GM19328 (cell line): ENCODE measurements at regions not wholly inside any gene's neighbourhood (a gene's known extent, or its start where the extent isn't known, plus 50 kb on each side); places are given as distances from the start of the nearest gene placed in this dataset.

ENCODE experiments used
- ATAC-seq: cut with Tn5 transposase; IDR thresholded peaks from one replicate; pipeline ENCODE4 v1.9.1; 2021; ENCODE audit warnings: mild to moderate bottlenecking, moderate library complexity; ENCODE audit not compliant: unreplicated experiment

DNA sequence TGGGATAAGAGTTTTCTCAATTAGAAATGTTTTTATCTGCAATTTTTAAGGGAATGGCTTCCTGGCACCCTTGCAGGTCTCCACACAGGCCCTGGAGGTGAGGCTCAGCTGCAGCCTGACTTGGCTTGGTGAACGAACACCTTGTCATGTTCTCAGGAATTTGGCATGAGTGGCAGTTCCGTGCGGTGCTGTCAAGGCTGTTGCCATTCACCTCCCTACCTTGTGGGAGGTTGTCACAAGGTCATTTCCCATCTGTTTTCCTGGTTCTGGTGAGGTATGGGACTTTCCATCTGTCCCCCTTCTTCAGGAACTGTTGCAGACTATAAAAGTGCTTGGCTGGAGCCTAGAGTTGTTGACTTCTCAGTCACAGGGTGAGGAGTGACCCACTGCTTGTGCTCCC lies 82.9 kb downstream of the ELOVL4 start:
- no peak for ATAC-seq

DNA sequence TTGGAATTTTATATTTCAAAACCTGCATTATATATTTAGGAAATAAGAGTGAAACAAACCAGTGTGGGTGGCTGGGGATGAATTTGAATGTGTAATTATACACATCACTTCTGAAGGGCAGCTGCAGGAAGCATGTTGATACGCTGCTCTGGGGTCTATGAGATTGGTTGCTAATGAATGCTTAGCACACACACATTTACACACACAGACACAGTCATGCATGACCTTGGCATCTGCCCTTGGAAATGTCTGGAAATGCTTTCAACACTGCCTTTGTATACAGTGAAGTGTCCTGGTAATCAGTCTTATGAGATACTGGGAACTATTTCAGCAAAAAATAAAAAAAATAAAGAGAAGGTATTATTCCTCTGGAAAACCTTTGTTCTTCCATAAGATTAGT lies 83.4 kb downstream of the ELOVL4 start:
- no peak for ATAC-seq

GRCh38 chr6:79863566-79863965 lies 83.8 kb downstream of the ELOVL4 start:
- ATAC-seq = no peak

- no peak for ATAC-seq
Observed at GRCh38 chr6:79862711-79863110, 84.6 kb downstream of the ELOVL4 start.

DNA sequence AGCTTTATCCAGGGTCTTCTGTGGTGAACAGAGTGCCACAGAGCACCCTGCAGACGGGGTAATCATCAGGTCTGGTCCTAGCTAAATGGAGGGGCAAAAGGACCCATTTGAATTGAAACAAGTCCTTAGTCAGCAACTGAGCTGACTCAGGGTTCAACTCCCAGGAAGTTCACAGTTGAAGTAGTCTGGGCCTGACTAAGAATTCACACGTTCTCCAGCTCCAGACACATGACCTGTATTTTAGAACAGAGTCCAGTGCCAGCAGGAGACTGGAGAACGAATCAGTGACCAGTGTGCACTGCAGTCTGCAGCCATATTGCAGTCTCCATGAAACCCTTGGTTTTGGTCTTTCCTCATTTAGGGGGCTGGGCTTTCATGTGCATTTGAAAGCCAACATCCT lies 85.2 kb downstream of the ELOVL4 start:
- no peak for ATAC-seq

DNA sequence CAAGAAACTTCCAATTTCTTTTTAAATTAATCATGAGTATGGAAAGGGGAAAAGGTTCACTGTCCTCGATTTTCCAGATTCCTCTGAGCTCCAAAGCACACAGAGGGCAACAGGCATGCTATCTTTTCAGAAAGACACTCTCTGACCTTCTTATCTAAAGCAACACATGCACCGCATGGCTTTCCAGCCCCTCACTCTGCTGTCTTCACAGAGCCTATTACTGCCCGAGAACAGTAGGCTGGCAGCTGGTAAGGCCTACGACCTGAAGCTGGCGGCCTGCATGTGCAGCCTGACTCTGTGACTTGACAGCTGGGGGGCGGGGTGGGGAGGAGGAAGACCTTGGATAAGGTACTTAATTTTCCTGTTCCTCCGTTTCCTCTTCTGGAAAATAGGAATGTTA lies 86.3 kb downstream of the ELOVL4 start:
- ATAC-seq = no peak

DNA sequence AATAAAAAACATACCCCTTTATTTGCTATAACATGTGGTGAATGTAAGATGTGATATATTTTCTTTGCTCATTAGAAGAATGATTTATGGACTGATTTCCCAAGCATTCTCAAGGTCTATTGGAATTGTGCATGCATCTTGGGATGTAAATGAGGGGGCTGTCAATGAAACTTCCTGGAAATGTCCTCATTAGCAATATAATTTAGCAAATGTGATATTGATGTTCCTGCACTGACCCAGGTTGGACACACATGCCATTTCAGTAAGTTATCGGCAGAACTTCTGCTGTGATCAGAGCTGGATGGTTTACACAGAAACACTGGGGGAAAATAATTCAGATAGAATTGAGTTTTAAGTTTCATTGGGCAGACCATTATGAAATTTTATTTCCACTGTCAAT lies 99.9 kb downstream of the ELOVL4 start:
- no peak for ATAC-seq

DNA sequence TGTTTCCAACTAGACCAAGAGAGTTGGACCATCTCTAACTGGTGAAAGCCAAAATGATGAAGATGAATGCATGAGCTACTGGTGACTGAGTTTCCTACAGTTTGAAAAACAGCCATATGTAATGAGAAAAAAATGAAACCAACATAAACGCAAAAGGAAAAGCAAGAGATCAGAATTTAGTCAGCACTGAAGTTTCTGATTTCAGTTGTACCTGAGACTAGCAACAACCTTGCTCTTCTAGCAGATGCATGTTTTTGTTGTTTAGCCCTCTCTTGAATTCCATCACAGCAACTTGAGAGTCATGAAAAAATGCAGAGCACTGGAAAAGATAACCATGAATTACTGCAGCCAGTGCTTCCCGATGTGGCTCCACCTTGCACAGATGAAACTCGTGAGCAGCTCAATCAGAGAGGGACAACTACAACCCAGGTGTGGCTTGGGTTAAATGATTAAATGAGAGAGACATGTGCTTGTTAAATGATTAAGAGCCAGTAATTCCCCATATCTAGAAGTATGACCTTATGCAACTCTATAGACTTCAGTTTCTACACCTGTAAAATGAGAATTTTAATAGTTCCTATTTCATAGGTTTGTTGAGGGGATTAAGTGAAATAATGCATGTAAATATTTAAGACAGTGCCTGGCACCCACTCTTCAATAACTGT lies 104.8 kb downstream of the ELOVL4 start:
- ATAC-seq = no peak

DNA sequence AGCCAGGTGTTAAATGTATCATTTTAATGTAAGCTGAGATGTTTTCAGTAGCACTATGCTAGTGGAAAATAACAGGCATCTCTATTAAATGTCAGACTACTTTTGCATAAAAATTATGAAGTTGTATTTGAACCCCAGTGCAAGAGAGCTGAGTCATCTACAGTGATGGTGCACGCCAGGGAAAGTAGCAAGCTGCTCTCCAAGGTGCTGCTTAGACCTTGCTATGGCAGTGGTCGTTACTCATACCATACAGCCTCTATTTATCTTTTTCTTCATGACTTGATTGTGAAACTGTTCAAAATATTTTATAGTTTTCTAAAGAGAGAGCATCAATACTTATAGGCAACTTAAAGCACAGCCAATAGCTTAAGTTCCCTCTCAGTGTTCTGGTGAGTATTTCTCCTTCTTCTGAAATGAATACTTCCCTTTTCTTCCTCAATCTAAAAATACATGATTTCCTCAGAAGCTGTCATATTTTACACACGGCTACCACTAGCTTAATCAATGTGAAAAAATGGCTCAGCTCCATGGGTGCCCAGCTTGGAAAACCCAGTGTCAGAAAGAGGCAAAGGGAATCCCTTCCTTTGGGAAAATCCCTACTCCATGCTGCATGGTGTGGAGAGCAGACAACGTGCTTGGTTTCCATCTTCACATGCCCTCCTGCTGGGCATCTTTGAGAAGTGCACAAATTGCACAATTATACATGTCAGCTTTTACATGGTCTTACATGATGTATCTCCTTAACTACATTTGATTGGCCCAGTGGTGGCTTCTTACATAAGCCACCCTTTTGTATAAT lies 105.6 kb downstream of the ELOVL4 start:
- no peak for ATAC-seq

GRCh38 chr6:79838851-79839250 lies 108.5 kb downstream of the ELOVL4 start:
- ATAC-seq = no peak

DNA sequence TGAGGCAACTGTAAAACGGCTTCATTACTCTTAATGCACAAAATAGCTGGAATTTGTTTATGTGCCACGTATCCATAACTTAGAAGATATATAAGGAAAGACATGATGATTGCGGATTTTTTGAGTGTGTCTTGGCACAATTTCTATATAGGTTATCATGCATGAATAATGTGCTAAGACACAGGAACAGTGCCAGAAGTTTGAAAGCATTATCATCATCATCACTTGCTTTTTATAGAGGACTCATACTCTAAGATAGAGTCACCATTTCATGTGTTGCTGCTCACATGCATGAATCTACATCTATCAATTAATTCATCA lies 113.4 kb downstream of the ELOVL4 start:
- ATAC-seq = no peak

DNA sequence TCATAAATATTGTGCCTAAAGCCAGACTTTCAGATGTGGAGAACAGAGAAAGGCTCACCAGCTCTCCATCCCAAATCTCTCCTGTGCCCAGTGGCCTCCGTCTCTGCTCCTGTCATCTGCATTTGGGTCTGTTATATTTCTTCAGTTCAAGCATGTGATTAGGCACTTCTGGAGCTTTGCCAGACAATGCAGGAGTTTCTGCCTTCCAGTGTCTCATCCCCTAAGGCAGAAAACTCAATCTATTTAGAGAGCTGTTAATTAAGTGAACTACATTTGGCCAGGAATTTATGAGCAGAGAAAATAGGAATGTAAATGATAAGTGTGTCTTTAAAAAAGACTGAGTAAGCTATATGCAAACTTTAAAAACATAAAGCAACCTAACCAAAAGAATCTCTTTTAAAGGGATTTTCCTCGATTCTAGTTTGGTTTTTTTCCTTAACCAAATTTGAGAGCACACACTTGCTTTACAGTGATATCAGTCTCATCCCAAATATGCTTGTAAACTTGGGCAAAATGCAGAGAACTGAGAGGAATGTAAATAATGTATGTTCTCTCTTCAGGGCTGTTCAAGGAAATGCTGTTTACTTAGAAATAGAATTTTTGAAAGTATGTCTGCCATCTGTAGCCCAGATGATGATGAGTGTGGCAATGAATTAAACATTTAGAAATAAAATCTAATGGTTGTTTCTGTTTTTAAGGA lies 113.9 kb downstream of the ELOVL4 start:
- ATAC-seq = no peak

DNA sequence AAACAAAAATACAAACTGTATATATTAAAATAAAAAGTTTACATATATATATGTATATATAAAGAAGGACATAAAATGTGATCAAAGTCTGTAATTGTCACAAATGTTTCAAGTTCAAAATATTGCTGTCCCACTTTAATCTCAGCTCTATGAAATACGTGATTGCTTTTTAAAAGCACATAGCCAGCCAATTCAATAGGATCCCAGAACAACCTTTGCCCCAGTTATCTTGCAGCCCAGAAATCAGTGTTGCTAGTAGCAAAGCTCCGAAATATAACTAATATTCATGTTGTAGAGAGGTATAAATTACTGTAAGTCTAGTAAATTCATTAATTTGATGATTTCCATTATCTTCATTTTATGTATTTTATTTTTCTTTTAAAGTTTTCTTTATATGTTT lies 114.6 kb downstream of the ELOVL4 start:
- ATAC-seq = no peak

GRCh38 chr6:79824202-79824601 lies 123.2 kb downstream of the ELOVL4 start:
- ATAC-seq = no peak

GRCh38 chr6:79821859-79822258 lies 125.5 kb downstream of the ELOVL4 start:
- no peak for ATAC-seq

DNA sequence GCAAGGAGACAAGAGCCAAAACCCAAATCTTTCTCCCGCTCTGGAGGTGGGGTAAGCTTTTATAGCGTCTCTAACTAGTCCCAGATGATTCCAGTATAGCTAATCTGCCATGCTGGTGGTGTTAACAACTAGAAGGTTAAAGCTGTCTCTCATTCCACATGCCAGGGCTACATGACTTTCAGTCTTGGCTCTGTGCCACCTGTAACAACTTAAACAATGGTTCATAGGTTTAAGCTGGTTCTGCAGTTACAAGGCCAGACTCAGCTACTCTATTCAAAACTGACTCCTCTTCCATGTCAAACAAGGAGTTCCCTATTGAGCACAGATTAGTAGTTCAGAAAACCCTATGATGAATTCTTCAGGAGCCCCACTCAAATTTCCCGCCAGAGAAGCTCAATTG lies 128.9 kb downstream of the ELOVL4 start:
- no peak for ATAC-seq

GRCh38 chr6:79814940-79815339 lies 132.4 kb downstream of the ELOVL4 start:
- ATAC-seq = no peak

DNA sequence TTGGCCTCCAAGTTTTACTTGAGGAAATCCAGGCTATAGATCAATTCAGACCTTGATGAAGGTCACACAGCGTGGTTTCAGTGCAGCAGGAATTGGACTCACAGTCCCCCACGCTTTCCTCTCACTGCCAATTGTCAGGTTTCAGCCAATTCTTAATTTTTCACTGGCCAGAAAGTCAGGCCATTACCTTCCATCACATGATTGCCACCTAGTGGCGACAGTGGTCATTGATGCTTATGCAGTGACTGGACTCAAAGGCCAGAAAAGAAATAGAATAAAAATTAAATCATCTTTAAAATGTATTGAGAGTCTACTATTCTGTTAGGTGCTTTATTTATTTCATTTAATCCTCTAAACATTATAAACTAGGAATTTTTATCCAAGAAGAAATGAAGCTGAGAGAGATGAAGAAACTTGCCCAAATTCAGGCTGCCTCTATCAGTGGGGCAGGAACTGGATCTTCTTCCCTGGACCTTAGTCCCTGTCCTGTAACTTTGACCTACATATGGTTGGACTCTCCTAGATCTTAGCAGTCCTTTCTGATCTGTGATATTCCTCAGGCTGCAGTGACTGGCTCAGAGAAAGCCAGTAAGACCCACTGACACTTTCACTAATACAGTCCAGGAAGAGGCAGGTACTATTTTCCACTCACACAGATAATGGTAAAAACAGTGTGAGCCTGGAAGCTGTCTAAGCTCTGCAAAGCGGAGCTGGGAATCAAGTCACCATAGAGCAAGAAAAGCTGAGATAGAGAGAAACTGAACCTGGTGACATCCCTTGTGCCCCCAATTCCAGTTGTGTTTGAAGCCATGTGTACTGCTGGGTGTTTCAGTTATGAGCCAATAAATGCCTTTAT lies 133.3 kb downstream of the ELOVL4 start:
- ATAC-seq = peak; percentile 94

- no peak for ATAC-seq
Observed at GRCh38 chr6:79813143-79813850, 134.1 kb downstream of the ELOVL4 start.

- no peak for ATAC-seq
Observed at GRCh38 chr6:79812195-79812594, 135.2 kb downstream of the ELOVL4 start.

DNA sequence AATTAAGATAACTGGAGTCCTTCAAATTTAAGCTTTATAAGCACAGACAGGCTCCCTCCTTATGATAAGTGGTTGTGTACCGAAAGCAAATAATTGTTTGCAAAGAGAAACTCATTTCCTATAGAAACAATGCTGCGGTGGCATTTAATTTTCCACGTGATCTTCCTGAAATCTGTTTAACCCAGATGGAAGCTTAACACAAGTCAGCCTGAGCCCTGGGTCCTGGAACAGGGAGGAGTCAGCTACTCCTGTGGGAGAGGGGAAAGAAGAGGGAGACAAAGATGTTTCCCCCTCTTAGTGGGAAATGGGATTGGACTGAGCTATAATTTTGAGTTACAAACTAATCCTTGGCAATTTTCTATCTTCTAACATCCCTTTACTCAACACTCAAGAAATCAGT lies 136.5 kb downstream of the ELOVL4 start:
- ATAC-seq = no peak
